ENCODE measurements at regions not wholly inside any gene's neighbourhood (a gene's known extent, or its start where the extent isn't known, plus 50 kb on each side); places are given as distances from the start of the nearest gene placed in this dataset.

GRCh38 chr2:103789381-103790095 is 1027.7 kb downstream of the TMEM182 start:
- Mint-ChIP-seq H3K27ac (no peak overlapping the region), H3K4me3 (peak overlapping the region in 1 of 4 donors; percentile 30), H3K36me3 (no peaks in the 10 kb centered on the region), H3K27me3 (no peaks in the 10 kb centered on the region), H3K9me3 (peaks cover 1 to 2% (median 1%) of the 10 kb centered on the region in 3 donors), H3K4me1 (no peaks in the 10 kb centered on the region)

- peaks cover 0 to 2% (median 0%) of the 10 kb centered on the region in 3 donors for H3K4me1 Mint-ChIP-seq
Observed at GRCh38 chr2:103792042-103792441, 1030.2 kb downstream of the TMEM182 start.

GRCh38 chr2:103798291-103798690 is 1036.5 kb downstream of the TMEM182 start:
- no peaks in the 10 kb centered on the region for H3K36me3 Mint-ChIP-seq
- H3K4me1 Mint-ChIP-seq = peaks cover 0 to 2% (median 0%) of the 10 kb centered on the region in 3 donors
- H3K27me3 Mint-ChIP-seq = no peaks in the 10 kb centered on the region
- no peak overlapping the region for H3K27ac Mint-ChIP-seq
- no peak overlapping the region for H3K4me3 Mint-ChIP-seq
- H3K9me3 Mint-ChIP-seq = peaks cover 0 to 6% (median 3%) of the 10 kb centered on the region in 3 donors

More at GRCh38 chr2:103792042-103792441, 1030.2 kb downstream of the TMEM182 start:
- H3K27me3 Mint-ChIP-seq = no peaks in the 10 kb centered on the region
- no peak overlapping the region for H3K4me3 Mint-ChIP-seq
- no peak overlapping the region for H3K27ac Mint-ChIP-seq
- H3K36me3 Mint-ChIP-seq = no peaks in the 10 kb centered on the region
- H3K9me3 Mint-ChIP-seq = peaks cover 0 to 3% (median 2%) of the 10 kb centered on the region in 3 donors

GRCh38 chr2:103804013-103804412 is 1042.2 kb downstream of the TMEM182 start:
- Mint-ChIP-seq H3K36me3 (no peaks in the 10 kb centered on the region), H3K27me3 (no peaks in the 10 kb centered on the region), H3K27ac (no peak overlapping the region), H3K4me1 (no peaks in the 10 kb centered on the region), H3K9me3 (peaks cover 2 to 9% (median 2%) of the 10 kb centered on the region in 3 donors), H3K4me3 (no peak overlapping the region)

- H3K27me3 Mint-ChIP-seq = no peaks in the 10 kb centered on the region
- H3K27ac Mint-ChIP-seq = no peak overlapping the region
- H3K4me3 Mint-ChIP-seq = no peak overlapping the region
- peaks cover 1 to 9% (median 4%) of the 10 kb centered on the region in 3 donors for H3K9me3 Mint-ChIP-seq
- no peaks in the 10 kb centered on the region for H3K36me3 Mint-ChIP-seq
- H3K4me1 Mint-ChIP-seq = no peaks in the 10 kb centered on the region
Observed at GRCh38 chr2:103805746-103806145, 1043.9 kb downstream of the TMEM182 start.

- Mint-ChIP-seq H3K4me1 (no peaks in the 10 kb centered on the region), H3K4me3 (no peak overlapping the region), H3K36me3 (no peaks in the 10 kb centered on the region), H3K27ac (no peak overlapping the region), H3K9me3 (peaks cover 0 to 10% (median 6%) of the 10 kb centered on the region in 3 donors), H3K27me3 (no peaks in the 10 kb centered on the region)
Observed at GRCh38 chr2:103808814-103809213, 1045.1 kb upstream of the POU3F3 start.

GRCh38 chr2:103809415-103809814 is 1044.5 kb upstream of the POU3F3 start:
- Mint-ChIP-seq H3K27me3 (no peaks in the 10 kb centered on the region), H3K27ac (no peak overlapping the region), H3K36me3 (no peaks in the 10 kb centered on the region), H3K4me1 (no peaks in the 10 kb centered on the region), H3K9me3 (peaks cover 0 to 8% (median 6%) of the 10 kb centered on the region in 3 donors), H3K4me3 (no peak overlapping the region)

- no peaks in the 10 kb centered on the region for H3K4me1 Mint-ChIP-seq
- no peak overlapping the region for H3K27ac Mint-ChIP-seq
- no peaks in the 10 kb centered on the region for H3K36me3 Mint-ChIP-seq
- H3K4me3 Mint-ChIP-seq = no peak overlapping the region
- no peaks in the 10 kb centered on the region for H3K27me3 Mint-ChIP-seq
- peaks cover 0 to 8% (median 6%) of the 10 kb centered on the region in 3 donors for H3K9me3 Mint-ChIP-seq
Observed at GRCh38 chr2:103809941-103810441, 1043.9 kb upstream of the POU3F3 start.

GRCh38 chr2:103810875-103811274 is 1043.0 kb upstream of the POU3F3 start:
- no peak overlapping the region for H3K4me3 Mint-ChIP-seq
- no peaks in the 10 kb centered on the region for H3K4me1 Mint-ChIP-seq
- no peaks in the 10 kb centered on the region for H3K27me3 Mint-ChIP-seq
- no peaks in the 10 kb centered on the region for H3K36me3 Mint-ChIP-seq
- peak overlapping the region in 1 of 3 donors; percentile 63 for H3K27ac Mint-ChIP-seq
- H3K9me3 Mint-ChIP-seq = peaks cover 0 to 8% (median 6%) of the 10 kb centered on the region in 3 donors

GRCh38 chr2:103814016-103814415 is 1039.9 kb upstream of the POU3F3 start:
- Mint-ChIP-seq H3K4me1 (peaks cover 0 to 2% (median 0%) of the 10 kb centered on the region in 3 donors), H3K27me3 (peaks cover 1% of the 10 kb centered on the region), H3K36me3 (no peaks in the 10 kb centered on the region), H3K9me3 (peaks cover 1 to 8% (median 4%) of the 10 kb centered on the region in 3 donors), H3K27ac (peak overlapping the region in 1 of 3 donors; percentile 29), H3K4me3 (no peak overlapping the region)

- Mint-ChIP-seq H3K4me3 (no peak overlapping the region), H3K9me3 (peaks cover 2 to 8% (median 3%) of the 10 kb centered on the region in 3 donors), H3K27me3 (peaks cover 1% of the 10 kb centered on the region), H3K27ac (no peak overlapping the region), H3K36me3 (no peaks in the 10 kb centered on the region), H3K4me1 (peaks cover 0 to 2% (median 0%) of the 10 kb centered on the region in 3 donors)
Observed at GRCh38 chr2:103815731-103816130, 1038.2 kb upstream of the POU3F3 start.

GRCh38 chr2:103817746-103818145 is 1036.2 kb upstream of the POU3F3 start:
- Mint-ChIP-seq H3K27ac (no peak overlapping the region), H3K9me3 (peaks cover 2 to 7% (median 3%) of the 10 kb centered on the region in 3 donors), H3K4me1 (peaks cover 0 to 2% (median 0%) of the 10 kb centered on the region in 3 donors), H3K4me3 (no peak overlapping the region), H3K36me3 (no peaks in the 10 kb centered on the region), H3K27me3 (peaks cover 1% of the 10 kb centered on the region)

GRCh38 chr2:103818176-103818575 is 1035.7 kb upstream of the POU3F3 start:
- Mint-ChIP-seq H3K4me1 (peaks cover 0 to 2% (median 0%) of the 10 kb centered on the region in 3 donors), H3K4me3 (no peak overlapping the region), H3K36me3 (no peaks in the 10 kb centered on the region), H3K27me3 (peaks cover 1% of the 10 kb centered on the region), H3K27ac (no peak overlapping the region), H3K9me3 (peaks cover 2 to 7% (median 3%) of the 10 kb centered on the region in 3 donors)

GRCh38 chr2:103819599-103819998 is 1034.3 kb upstream of the POU3F3 start:
- H3K4me1 Mint-ChIP-seq = peaks cover 0 to 2% (median 0%) of the 10 kb centered on the region in 3 donors
- peaks cover 2 to 4% (median 3%) of the 10 kb centered on the region in 3 donors for H3K9me3 Mint-ChIP-seq
- H3K27me3 Mint-ChIP-seq = peaks cover 1% of the 10 kb centered on the region
- H3K36me3 Mint-ChIP-seq = no peaks in the 10 kb centered on the region
- no peak overlapping the region for H3K27ac Mint-ChIP-seq
- no peak overlapping the region for H3K4me3 Mint-ChIP-seq

- H3K9me3 Mint-ChIP-seq = peaks cover 2 to 14% (median 13%) of the 10 kb centered on the region in 3 donors
- H3K4me1 Mint-ChIP-seq = no peaks in the 10 kb centered on the region
- no peaks in the 10 kb centered on the region for H3K27me3 Mint-ChIP-seq
- no peak overlapping the region for H3K4me3 Mint-ChIP-seq
- H3K36me3 Mint-ChIP-seq = no peaks in the 10 kb centered on the region
- H3K27ac Mint-ChIP-seq = no peak overlapping the region
Observed at GRCh38 chr2:103823847-103824246, 1030.1 kb upstream of the POU3F3 start.

GRCh38 chr2:103847276-103847675 is 1006.6 kb upstream of the POU3F3 start:
- H3K4me3 Mint-ChIP-seq = no peak overlapping the region
- H3K27ac Mint-ChIP-seq = no peak overlapping the region
- no peaks in the 10 kb centered on the region for H3K27me3 Mint-ChIP-seq
- H3K4me1 Mint-ChIP-seq = no peaks in the 10 kb centered on the region
- peaks cover 2% of the 10 kb centered on the region for H3K36me3 Mint-ChIP-seq
- H3K9me3 Mint-ChIP-seq = peaks cover 4 to 6% (median 4%) of the 10 kb centered on the region in 3 donors

All from IgD-negative memory B cell (primary cell).